ENCODE measurements at regions not wholly inside any gene's neighbourhood (a gene's known extent, or its start where the extent isn't known, plus 50 kb on each side); places are given as distances from the start of the nearest gene placed in this dataset.

GRCh38 chr9:116058421-116058820 is 95.2 kb upstream of the PAPPA start:
- H3K4me3 ChIP-seq (ENCODE audit: low read depth, low read length), result no peak overlapping the region
- TF ChIP-seq CTCF (IDR thresholded peaks at IDR 0.05; ENCODE audit: low read depth, low read length, missing control alignments), result no peak
- no peak for DNase-seq (ENCODE audit: low read depth)
- in situ Hi-C loops (cut with HindIII; ENCODE audit: low sequenced_read_pairs), result no loop called here

GRCh38 chr9:116059466-116059865 is 94.1 kb upstream of the PAPPA start:
- no peak overlapping the region for H3K4me3 ChIP-seq (ENCODE audit: low read depth, low read length)
- TF ChIP-seq CTCF (IDR thresholded peaks at IDR 0.05; ENCODE audit: low read depth, low read length, missing control alignments), result no peak
- no peak for DNase-seq (ENCODE audit: low read depth)
- in situ Hi-C loops (cut with HindIII; ENCODE audit: low sequenced_read_pairs), result no loop called here

GRCh38 chr9:116060631-116061030 is 93.0 kb upstream of the PAPPA start:
- no peak overlapping the region for H3K4me3 ChIP-seq (ENCODE audit: low read depth, low read length)
- in situ Hi-C loops (cut with HindIII; ENCODE audit: low sequenced_read_pairs), result no loop called here
- TF ChIP-seq CTCF (IDR thresholded peaks at IDR 0.05; ENCODE audit: low read depth, low read length, missing control alignments), result no peak
- DNase-seq (ENCODE audit: low read depth), result no peak

- no peak overlapping the region for H3K4me3 ChIP-seq (ENCODE audit: low read depth, low read length)
- in situ Hi-C loops (cut with HindIII; ENCODE audit: low sequenced_read_pairs), result no loop called here
- TF ChIP-seq CTCF (IDR thresholded peaks at IDR 0.05; ENCODE audit: low read depth, low read length, missing control alignments), result no peak
- DNase-seq (ENCODE audit: low read depth), result no peak
Observed at GRCh38 chr9:116061546-116062205, 91.9 kb upstream of the PAPPA start.

GRCh38 chr9:116062206-116062550 is 91.4 kb upstream of the PAPPA start:
- in situ Hi-C loops (cut with HindIII; ENCODE audit: low sequenced_read_pairs), result no loop called here
- TF ChIP-seq CTCF (IDR thresholded peaks at IDR 0.05; ENCODE audit: low read depth, low read length, missing control alignments), result no peak
- DNase-seq (ENCODE audit: low read depth), result no peak
- no peak overlapping the region for H3K4me3 ChIP-seq (ENCODE audit: low read depth, low read length)

GRCh38 chr9:116064970-116065369 is 88.6 kb upstream of the PAPPA start:
- TF ChIP-seq CTCF (IDR thresholded peaks at IDR 0.05; ENCODE audit: low read depth, low read length, missing control alignments), result no peak
- DNase-seq (ENCODE audit: low read depth), result no peak
- H3K4me3 ChIP-seq (ENCODE audit: low read depth, low read length), result no peak overlapping the region
- in situ Hi-C loops (cut with HindIII; ENCODE audit: low sequenced_read_pairs), result no loop called here

All from astrocyte of the cerebellum (primary cell).